Omental fat pad (tissue), 3 donors: ENCODE measurements at regions not wholly inside any gene's neighbourhood (a gene's known extent, or its start where the extent isn't known, plus 50 kb on each side); places are given as distances from the start of the nearest gene placed in this dataset.
"Not testable (repeated sequence)": the region's sequence is repeated elsewhere in the genome, so short reads cannot be mapped to it uniquely, and the experiment has no call there.

ENCODE experiments used
- ATAC-seq: fragments of 150-250 bp; one replicate; pipeline ENCODE4 v1.9.1; 2016; ENCODE audit warnings: mild to moderate bottlenecking, moderate library complexity; ENCODE audit not compliant: low FRiP score
- DNase-seq: peaks from one replicate; pipeline ENCODE4 v3.0.0-alpha.2; 2019; ENCODE audit warnings: low spot score
- TF ChIP-seq, protein P1 (sequence below), 3 donors: fragments of 450-650 bp; IDR thresholded peaks; one replicate each; pipeline ENCODE4 v1.5.1; 2016 to 2017; ENCODE audit warnings: antibody characterized with exemption in 3 of 3, mild to moderate bottlenecking in 3 of 3, moderate library complexity in 2 of 3

GRCh38 chr7:15143936-15144335 lies 241.4 kb upstream of the DGKB start:
- ATAC-seq = no peak
- no peak for DNase-seq
- TF ChIP-seq, protein P1, sequence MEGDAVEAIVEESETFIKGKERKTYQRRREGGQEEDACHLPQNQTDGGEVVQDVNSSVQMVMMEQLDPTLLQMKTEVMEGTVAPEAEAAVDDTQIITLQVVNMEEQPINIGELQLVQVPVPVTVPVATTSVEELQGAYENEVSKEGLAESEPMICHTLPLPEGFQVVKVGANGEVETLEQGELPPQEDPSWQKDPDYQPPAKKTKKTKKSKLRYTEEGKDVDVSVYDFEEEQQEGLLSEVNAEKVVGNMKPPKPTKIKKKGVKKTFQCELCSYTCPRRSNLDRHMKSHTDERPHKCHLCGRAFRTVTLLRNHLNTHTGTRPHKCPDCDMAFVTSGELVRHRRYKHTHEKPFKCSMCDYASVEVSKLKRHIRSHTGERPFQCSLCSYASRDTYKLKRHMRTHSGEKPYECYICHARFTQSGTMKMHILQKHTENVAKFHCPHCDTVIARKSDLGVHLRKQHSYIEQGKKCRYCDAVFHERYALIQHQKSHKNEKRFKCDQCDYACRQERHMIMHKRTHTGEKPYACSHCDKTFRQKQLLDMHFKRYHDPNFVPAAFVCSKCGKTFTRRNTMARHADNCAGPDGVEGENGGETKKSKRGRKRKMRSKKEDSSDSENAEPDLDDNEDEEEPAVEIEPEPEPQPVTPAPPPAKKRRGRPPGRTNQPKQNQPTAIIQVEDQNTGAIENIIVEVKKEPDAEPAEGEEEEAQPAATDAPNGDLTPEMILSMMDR (IDR thresholded peaks at IDR 0.05) = no peak

GRCh38 chr7:15143121-15143520 lies 240.6 kb upstream of the DGKB start:
- ATAC-seq (no peak), DNase-seq (no peak)
- TF ChIP-seq, protein P1 (IDR thresholded peaks at IDR 0.05) = no peak

- DNase-seq = no peak
- no peak for ATAC-seq
- TF ChIP-seq, protein P1 (IDR thresholded peaks at IDR 0.05) = no peak
Observed at GRCh38 chr7:15140431-15140830, 237.9 kb upstream of the DGKB start.

- DNase-seq = no peak
- ATAC-seq = no peak
- TF ChIP-seq, protein P1 (IDR thresholded peaks at IDR 0.05) = no peak
Observed at GRCh38 chr7:15131661-15132060, 229.1 kb upstream of the DGKB start.

GRCh38 chr7:15130666-15131541 lies 228.4 kb upstream of the DGKB start:
- DNase-seq = no peak
- no peak for ATAC-seq
- TF ChIP-seq, protein P1 (IDR thresholded peaks at IDR 0.05) = no peak

DNA sequence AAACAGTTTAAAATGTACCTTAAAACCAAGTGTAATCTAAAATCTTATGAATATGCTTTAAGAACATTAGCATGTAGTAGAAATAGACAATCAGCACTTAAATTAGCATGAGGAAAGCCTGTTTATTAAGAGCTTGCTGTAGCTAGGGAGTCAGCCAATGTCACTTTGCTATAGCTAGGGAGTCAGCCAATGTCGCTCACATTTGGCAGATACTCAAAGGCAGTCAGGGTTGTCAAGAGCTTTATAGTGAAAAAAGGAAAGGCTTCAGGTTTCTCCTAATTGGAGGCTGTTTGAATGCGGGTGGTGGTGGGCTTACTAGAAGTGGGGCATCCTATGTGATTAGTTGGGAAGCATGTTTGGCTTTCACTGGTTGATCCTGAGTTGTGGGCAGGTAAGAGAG lies 226.2 kb upstream of the DGKB start:
- no peak for ATAC-seq
- no peak for DNase-seq
- TF ChIP-seq, protein P1 (IDR thresholded peaks at IDR 0.05) = no peak

DNA sequence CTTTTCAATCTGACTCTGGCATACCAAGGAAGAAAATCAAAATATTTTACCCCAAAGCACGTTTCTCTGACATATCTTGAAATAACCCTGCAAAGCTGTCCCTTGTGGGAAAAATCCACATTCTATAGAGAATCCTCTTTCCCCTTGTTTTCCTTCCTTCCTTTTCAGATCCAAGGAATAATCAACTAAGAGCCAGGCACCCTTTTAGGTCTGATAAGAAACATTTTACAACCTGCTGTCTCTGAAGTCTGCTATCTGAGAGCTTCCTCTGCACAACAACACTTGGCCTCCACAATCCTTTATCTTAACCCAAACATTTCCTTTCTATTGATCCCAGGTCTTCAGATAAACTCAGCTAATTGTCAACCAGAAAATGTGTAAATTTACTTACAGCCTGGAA lies 224.1 kb upstream of the DGKB start:
- DNase-seq, ATAC-seq: not testable (repeated sequence)
